ENCODE measurements at regions not wholly inside any gene's neighbourhood (a gene's known extent, or its start where the extent isn't known, plus 50 kb on each side); places are given as distances from the start of the nearest gene placed in this dataset.
A peak's percentile ranks its signal among the peaks of the same experiment; 100 is the strongest.

DNA sequence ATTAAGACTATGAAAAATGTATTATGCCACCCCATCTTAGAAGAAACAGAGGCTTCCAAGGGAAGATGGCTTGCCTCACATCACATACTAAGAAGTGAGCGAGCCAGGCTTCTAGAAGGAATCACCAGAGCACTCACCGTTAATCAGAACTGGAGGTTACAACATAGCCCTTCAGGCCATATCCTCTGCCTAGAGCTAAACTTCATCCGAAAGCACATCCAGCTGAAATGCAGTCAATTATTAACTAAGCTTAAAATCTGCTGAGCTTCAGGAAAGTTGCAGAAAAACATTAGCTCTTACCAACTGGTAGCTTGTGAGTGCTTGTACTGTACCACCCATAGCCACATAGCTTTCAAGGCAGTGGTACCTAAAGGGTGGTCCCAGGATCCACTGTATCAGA lies 483.2 kb downstream of the TBL1XR1 start:
- DNase-seq (ENCODE audit: low spot score), result no peak

GRCh38 chr3:176712191-176712590 lies 485.1 kb downstream of the TBL1XR1 start:
- DNase-seq (ENCODE audit: low spot score), result no peak

DNA sequence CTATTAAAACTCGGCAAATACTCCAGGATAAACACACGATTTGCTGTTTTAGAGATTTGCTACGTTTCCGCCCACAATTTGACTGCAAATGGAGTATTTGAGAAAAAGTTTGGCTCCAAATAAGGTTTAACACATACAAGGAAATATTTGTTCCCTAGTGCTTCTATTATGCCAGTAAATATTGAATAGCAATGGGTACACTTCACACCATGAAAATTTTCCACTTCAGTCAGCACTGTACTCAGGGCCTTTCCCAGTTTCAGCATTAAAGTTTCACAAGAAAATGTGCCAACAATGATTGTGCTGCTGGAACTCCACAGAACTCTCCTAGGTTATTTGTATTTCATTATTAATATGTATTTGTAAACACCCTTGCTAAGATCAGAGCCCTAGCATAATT lies 498.0 kb downstream of the TBL1XR1 start:
- DNase-seq (ENCODE audit: low spot score), result no peak

DNA sequence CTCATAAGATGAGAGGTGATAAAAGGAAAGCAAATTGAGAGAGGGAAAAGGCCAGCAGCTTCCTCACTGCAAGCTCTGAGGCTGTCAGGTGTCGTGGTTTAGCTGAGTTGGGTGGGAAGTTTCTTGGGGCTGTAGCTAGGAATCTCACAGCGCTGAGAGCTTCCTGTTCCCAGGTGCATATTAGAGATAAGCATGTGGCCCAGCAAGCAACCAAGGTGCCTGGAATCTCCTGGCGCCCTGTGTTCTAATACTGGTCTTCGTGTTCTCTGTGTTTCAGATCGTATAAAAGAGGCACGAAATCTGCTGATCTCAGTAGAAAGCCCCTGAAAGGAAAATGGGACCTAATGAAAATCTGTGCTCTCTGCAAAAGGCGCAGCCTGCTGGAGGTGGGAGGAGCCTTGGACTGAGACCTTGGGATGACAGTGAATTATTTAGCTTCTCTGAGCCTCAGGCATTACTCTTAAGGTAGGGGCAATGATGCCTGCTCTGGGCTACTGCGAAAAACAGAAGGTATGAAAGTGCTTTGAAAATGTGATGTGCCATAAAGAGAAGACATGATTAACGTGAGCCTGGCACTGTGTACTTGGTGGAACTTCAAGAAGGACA lies 499.9 kb downstream of the TBL1XR1 start:
- no peak for DNase-seq (ENCODE audit: low spot score)

GRCh38 chr3:176696816-176697215 lies 500.5 kb downstream of the TBL1XR1 start:
- no peak for DNase-seq (ENCODE audit: low spot score)

DNA sequence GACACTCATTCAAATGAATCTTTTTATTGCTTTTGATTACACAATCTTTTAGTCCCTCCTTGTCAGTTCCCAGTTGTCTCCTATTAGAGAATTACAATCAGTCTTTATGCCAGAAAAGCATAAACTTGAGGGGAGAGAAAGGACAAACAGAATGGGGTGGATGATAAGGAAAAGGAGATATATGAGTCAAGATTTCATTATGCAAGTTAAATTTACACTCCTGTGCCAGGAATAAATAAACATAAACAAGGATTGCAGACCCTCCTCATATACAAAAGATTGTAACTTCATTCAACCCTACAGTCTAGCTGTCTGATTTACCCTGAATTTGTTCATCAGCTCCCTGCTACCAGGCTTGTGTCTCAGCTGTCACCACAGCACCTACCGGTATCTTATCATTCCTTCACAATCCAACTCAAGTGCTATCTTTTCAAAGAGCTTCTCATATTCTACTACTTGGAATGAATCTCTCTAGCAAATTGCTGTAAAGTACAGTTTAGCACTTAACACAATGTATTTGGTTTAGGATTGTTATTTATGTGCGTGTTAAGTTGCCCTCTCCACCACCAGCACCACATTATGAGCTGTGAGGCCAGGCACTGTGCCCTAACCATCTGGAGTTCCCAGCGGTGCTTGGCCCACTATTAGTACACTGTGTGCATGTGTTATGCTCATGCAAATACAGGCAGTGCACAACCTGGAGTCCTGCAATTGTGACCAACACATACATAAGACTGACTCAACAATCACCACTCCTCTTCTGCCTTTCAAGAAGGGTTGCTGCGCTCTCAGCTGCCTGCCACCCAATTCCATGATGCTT lies 504.1 kb downstream of the TBL1XR1 start:
- no peak for DNase-seq (ENCODE audit: low spot score)

DNA sequence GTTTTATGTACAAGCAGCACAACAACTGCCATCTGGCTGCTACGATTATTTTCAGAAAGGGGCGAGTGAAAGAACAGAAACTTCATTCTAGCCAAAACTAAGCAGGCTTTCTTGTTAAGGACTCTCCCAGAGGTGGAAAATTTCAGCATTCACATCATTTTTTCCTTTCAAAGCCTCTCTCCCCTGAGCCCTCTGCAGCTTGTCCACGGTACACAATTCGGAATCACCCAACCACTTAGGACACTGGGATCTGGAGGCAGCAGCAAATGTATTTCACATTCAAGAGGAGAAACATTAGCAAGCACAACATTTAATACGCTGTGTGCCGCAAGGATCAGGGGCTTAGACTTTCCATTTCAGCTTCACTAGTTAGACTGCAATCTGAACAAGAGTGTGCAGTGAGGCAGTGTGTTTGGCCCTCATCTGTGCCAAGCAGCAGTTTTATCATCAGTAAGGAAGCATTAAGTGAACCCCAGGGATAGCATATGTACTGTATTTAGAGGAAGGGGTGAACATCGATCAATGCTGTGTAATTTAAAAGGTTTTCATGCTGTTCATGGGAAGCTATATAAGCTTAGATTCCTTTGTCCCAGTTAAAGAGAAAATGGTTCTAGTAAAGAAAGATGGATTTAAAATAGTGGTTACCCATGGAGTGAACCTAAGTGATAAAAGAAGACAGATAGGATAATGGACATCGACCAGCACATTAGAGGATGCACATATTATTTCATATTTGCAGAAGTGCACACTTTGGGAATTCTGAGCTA lies 504.9 kb downstream of the TBL1XR1 start:
- DNase-seq (ENCODE audit: low spot score), result no peak

GRCh38 chr3:176690083-176690869 lies 507.0 kb downstream of the TBL1XR1 start:
- no peak for DNase-seq (ENCODE audit: low spot score)

GRCh38 chr3:176687754-176688153 lies 509.5 kb downstream of the TBL1XR1 start:
- DNase-seq (ENCODE audit: low spot score), result no peak

- DNase-seq (ENCODE audit: low spot score), result no peak
These were observed 513.9 kb downstream of the TBL1XR1 start for GRCh38 chr3:176683382-176683781.

GRCh38 chr3:176663837-176664831 lies 533.1 kb downstream of the TBL1XR1 start:
- DNase-seq (ENCODE audit: low spot score), result peak; percentile 86

GRCh38 chr3:176663387-176663786 lies 533.9 kb downstream of the TBL1XR1 start:
- DNase-seq (ENCODE audit: low spot score), result peak; percentile 85

DNA sequence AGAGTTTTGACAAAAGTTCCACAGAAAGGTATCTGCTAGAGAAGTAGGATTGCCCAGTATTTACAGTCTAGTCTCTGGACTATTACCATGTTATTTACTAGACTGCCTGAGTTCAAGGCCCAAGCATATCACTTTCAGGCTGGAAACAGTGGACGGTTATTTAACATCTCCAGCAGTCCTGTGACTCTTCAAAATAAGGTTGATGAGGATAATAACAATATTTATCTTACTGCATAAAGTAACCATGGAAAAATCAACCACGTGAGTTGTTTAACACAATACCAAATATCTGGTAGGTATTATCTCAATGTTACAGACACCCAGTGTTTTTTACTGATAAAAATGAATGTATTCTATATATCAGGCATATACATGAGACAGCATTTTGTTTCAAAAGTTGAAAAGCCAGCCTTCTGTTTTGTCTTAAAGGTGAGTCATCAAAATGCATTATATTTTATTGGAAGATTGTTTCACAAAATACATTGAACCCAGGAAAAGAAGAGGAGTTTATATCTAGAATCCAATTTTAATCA lies 535.8 kb downstream of the TBL1XR1 start:
- no peak for DNase-seq (ENCODE audit: low spot score)

- DNase-seq (ENCODE audit: low spot score), result no peak
These were observed 541.7 kb downstream of the TBL1XR1 start for GRCh38 chr3:176655404-176656094.

DNA sequence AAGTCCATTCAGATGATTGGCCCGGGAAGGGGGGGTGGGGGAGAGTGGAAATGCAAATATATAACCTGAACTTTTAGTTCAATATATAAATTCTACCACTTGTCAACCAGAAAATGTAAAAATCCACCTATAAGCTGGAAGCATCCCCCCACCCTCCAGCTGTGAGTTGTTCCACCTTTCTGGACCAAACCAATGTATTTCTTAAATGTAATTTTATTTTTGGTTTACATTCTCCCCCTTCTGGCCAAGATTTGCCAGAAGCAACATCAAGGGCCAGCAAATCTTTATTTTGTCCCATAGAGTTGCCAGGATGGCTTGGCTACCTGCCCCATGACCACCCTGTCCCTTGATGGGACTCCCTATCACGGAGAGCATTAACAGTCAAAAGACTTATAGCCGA lies 545.7 kb downstream of the TBL1XR1 start:
- no peak for DNase-seq (ENCODE audit: low spot score)

GRCh38 chr3:176650478-176650877 lies 546.8 kb downstream of the TBL1XR1 start:
- DNase-seq (ENCODE audit: low spot score), result peak; percentile 10

DNA sequence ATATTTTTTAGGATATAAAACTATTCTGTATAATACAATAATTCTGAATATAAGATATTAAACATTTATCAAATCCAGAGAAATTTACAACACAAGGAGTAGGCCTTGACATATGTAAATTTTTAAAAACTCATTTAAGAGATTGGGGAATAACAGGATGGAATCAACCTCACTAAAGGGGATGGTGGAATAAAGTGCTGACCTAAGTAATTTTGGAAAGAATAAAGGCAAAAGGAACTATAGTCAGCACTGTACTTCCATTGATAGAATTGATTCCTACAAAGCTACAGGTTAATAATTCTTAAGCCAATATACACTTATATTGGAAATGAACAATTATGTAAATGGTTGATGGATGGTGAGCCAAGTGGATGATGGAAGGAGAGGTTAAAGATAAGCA lies 549.3 kb downstream of the TBL1XR1 start:
- no peak for DNase-seq (ENCODE audit: low spot score)

- DNase-seq (ENCODE audit: low spot score), result no peak
These were observed 563.8 kb downstream of the TBL1XR1 start for GRCh38 chr3:176633511-176633910.

- DNase-seq (ENCODE audit: low spot score), result no peak
These were observed 564.4 kb downstream of the TBL1XR1 start for GRCh38 chr3:176632925-176633324.

DNA sequence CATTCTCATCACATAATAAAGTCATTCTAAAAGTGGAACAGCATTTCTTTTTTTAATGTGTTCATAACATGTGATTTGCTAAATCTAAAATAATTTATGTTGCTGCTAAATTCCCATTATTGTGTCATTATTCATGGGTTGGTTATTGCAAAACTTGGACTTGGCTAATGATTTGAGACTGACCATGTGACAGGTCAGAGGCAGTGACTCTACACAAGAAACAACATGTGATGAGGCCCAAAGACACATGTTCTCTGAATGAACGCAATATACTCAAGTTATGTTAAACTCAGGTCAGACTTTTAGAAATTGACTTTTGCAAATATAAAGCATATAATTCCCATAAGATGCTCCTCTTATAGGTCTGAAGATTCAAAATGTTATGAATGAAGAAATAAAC lies 566.1 kb downstream of the TBL1XR1 start:
- DNase-seq (ENCODE audit: low spot score), result no peak

Data from kidney capillary endothelial cell (primary cell).